ENCODE measurements at regions not wholly inside any gene's neighbourhood (a gene's known extent, or its start where the extent isn't known, plus 50 kb on each side); places are given as distances from the start of the nearest gene placed in this dataset.
"Not testable (repeated sequence)": the region's sequence is repeated elsewhere in the genome, so short reads cannot be mapped to it uniquely, and the experiment has no call there.

DNA sequence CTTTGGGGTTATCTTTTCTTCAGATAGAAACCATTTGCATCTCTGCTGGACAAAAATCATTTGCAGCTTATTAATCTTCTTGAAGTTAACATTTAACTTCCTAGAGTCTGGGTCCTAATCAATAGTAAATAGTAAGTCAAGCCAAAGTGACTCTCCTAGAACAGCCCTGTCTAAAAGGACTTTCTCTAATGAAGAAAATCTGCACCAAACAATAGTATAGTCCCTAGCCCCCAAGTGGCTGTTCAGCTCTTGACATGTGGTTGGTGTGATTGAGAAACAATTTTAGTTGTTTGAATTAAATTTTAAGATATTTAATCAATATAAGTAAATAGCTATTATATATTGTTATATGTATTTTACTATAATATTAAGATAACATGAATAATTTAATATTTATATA lies 64.6 kb upstream of the SHB start:
- intact Hi-C loops (cut with micrococcal nuclease): no loop called here

DNA sequence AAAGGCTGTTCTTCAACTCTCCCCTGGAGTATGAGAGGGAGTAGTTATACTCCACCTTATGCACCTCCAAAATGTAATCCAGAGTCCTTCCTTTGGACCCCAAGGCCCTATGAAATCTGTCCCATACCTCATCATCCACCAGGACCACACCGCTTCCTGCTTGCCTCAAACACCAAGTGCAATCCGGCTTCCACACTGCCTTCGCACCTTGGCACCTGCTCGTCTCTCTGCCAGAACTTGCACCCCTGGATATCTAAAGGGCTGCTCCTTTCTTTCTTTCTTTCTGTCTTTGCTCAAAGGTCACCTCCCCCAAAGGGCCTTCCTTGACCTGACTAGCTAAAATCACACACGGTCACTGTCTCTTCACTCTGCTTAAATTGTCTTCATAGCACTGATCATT lies 63.9 kb upstream of the SHB start:
- intact Hi-C loops (cut with micrococcal nuclease): no loop called here

DNA sequence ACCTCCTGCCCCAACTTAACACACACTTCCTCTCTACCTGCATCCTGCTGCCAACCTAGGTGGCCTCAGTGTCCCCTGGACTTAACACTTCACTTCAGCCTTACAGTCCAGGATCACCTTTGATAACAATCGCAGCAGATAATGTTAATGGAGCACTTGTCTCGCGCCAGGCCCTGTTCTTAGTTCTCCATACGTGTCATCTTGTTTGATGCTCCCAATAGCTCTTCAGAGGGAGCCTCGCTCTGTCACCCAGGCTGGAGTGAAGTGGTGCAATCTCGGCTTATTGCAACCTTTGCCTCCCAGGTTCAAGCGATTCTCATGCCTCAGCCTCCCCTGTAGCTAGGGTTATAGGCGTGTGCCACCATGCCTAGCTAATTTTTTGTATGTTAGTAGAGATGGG lies 62.7 kb upstream of the SHB start:
- intact Hi-C loops (cut with micrococcal nuclease): no loop called here

DNA sequence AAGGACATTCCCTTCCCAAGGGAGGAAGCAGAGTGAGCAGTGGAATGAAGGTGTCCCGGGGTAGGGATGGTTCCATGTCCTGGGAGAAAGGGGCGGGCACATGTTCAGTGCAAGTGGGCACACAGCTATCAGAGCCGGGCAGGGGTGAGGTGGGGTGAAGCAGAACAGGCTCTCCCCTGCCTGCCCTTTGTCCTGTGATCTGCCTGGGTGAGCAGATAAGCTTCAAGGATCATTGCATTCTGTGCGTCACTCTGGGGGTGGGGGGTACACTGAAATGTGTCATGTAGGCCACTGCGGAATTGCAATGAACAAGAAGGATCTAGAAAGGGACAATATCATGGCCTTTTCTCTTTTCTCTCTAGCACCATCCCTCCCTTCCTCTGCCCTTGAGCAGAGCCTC lies 61.7 kb upstream of the SHB start:
- intact Hi-C loops (cut with micrococcal nuclease): no loop called here

DNA sequence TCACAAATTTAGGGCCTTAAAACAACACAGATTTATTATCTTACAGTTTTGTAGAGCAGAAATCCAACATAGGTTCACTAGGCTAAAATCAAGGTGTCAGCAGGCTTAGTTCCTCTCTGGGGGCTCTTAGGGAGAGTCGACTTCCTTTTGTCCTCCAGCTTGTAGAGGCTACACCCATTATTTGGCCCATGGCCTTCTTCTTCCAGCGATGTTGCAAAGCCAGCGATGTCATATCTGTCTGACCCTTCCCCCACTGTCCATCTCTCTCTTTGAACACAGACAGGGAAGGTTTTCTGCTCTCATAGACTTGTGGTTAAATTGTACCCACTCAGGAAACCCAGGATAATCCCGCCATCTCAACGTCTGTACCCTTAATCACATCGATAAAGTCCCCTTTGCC lies 60.3 kb upstream of the SHB start:
- intact Hi-C loops (cut with micrococcal nuclease): no loop called here

DNA sequence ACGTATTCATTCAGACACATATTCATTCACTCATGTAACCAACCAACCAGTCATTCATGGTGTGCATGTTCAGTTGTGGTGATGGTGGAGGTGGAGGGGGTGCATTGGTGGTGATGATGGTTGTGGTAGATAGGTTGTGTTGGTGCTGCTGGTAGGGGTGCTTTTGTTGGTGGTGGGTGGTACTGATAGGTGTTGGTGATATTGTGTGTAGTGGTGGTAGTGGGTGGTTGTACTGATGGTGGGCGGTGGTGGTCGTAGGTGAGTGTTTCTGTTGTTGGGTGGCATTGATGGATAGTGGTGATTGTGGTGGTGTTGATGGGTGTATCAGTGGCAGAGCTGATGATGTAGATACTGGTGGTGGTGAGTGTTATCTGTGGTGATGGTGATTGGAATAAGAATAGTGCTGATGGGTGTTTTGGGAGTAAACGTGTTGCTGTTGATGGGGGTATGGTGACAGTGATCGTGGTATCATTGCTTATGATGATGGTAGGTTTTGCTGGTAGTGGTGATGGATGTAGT lies 59.8 kb upstream of the SHB start:
- intact Hi-C loops (cut with micrococcal nuclease): no loop called here

DNA sequence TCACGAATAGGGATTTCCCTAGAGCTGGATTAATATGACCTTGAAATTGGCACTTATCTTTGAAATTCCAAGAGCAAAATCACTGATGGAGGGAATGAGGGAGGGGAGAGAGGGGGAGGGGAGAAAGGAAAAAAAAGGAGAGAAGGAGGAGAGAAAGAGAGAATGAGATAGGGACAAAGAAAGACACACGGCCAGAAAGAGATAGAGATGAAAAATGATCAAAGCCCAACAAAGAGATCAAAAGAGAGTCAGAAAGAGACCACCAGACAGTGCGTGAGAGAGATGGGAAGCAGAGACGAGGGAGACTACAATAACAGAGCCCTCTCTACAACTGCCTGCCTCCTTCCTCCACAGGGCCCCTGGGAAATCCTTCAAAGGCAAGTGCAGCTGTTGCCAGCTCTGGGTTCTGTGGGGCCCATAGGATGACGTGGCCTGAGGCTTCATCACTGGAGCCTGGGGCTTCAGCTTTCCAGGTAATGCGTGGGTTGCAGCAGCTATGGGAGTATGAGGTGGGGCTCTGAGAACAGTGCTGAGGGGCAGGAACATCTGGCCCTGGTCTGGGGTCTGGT lies 58.3 kb upstream of the SHB start:
- intact Hi-C loops (cut with micrococcal nuclease): no loop called here

DNA sequence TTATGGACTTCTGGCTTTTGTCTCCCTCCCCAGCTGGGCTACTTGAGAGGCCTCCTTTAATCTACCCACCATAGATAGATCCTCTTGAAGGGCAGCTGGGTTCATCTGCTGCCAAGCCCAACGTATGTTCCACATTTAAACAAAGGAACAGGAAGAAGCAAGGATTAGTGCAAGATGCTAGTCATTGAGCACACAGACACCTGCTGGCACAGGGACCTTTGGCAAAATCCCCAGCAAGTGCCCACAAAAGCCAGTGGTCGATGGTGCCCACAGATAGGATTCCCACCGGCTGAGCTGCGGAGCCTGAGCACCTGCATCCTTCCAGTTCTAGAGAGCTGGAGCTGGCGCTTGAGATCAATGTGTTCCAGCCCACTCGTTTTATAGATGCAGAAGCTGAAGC lies 57.7 kb upstream of the SHB start:
- intact Hi-C loops (cut with micrococcal nuclease): no loop called here

DNA sequence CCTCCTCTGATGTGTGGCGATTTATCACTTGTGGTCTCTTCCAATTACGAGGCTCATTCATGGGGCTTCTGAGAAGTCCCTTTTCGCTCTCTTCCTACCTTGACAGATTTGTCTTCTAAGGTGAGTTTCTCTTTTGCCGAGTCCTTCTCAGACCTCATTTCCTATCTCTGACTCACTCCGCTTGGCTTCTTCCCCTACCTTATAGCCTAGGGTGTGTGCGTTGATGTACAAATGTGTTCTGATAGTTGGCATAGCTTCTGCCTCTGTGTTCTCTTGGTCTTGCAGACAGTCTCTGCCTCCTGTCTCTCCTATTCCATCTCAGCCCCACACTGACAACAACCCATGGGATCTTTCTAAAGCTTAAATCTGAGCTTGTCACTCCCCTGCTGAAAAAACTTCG lies 56.9 kb upstream of the SHB start:
- intact Hi-C loops (cut with micrococcal nuclease): no loop called here

DNA sequence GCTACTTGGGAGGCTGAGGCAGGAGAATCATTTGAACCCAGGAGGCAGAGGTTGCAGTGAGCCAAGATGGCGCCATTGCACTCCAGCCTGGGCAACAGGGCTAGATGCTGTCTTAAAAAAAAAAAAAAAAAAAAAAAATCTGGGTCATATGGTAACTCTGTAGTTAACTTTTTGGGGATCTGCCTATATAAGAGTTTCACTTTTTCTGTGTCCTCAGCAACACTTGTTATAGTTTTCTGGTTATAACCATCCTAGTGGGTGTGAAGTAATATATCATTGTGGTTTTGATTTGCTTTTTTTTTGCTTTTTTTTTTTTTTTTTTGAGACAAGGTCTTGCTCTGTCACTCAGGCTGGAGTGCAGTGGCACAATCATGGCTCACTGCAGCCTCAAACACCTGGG lies 54.3 kb upstream of the SHB start:
- intact Hi-C loops (cut with micrococcal nuclease): not testable (repeated sequence)

DNA sequence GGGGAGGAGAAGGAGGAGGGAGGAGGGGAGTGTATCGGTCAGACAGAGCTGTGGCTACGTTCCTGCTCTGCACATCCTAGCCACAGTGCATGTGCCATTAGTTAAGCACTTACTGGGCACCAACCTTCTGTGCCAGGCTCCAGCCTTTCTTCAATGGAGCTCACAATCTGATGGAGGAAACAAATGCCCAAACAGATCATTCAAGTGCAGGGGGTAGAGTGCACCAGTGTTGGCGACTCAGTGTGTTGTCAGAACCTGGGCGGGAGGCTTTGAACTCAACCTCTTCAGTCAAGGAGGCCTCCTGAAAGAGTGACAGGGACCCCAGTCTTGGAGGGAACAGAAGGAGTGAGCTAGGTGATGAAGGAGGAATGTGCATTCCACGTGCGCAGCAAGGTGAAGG lies 51.9 kb upstream of the SHB start:
- intact Hi-C loops (cut with micrococcal nuclease): no loop called here

DNA sequence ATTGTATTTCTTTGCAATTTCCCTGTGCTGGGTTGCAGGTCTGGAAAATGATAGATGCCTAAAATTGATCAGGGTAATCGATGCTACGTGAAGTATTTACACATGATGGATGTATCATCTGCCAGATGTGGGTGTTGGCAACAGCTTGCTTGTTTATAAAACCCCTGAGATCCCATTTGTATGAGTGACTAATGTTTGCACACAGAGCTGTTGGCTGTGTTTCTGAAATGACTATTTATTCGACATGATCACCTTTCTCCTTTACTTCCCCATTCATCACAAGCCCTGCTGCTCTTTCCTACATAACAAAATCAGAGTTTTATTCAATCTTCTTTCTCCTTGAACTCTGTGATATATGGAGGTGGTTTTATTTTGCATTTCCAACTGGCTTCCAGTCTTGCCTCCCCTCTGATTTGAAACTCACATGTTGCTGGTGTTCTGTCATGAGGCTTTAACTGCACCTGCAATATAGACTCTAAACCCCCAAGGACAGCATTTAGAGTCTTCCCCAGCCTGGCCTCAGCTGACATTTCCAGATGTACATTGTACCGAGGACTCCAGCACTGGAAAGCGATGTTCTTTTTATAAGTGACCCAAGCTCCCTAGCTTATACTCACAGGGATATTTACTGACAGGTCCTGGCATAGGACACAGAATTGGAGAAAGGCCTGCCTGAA lies 50.7 kb upstream of the SHB start:
- intact Hi-C loops (cut with micrococcal nuclease): no loop called here

DNA sequence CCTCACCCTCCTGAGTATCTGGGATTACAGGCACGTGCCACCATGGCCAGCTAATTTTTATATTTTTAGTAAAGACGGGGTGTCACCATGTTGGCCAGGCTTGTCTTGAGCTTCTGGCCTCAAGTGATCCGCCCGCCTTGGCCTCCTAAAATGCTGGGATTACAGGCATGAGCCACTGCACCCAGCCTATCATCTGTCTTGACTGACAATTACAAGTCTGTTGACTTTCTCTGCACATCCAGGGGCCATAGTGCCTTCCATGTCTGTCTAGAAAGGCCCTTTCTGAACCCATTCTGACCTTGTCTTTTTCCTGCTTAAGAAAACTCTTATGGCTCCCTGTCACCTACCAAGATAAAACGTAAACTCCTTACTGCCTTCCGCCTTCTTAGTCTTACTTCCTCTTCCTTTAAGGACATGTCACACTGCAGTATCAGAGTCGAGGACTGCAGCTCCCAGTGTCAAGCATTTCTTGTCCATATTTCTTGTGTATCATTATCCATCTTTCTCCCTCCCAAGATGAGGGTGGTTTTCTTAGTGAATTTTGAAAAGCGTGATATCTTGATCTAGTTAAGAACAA lies 49.9 kb upstream of the SHB start:
- intact Hi-C loops (cut with micrococcal nuclease): no loop called here
